ENCODE measurements at regions not wholly inside any gene's neighbourhood (a gene's known extent, or its start where the extent isn't known, plus 50 kb on each side); places are given as distances from the start of the nearest gene placed in this dataset.

GRCh38 chr12:76708296-76708695 lies 55.6 kb upstream of the ZDHHC17 start:
- 53 to 57% methylated on average over 2 of the region's 2 CpGs for WGBS, 2 donors
- Histone ChIP-seq H3K27ac (no peak overlapping the region), H3K4me1 (no peaks in the 10 kb centered on the region), H3K36me3 (replicated peaks in 1 of 2; ENCODE audit: insufficient read depth in 1 of 2, low read depth in 2 of 2) (no peaks in the 10 kb centered on the region), H3K4me3 (no peak overlapping the region), H3K27me3 (no peaks in the 10 kb centered on the region), H3K9me3 (no peaks in the 10 kb centered on the region)
- TF ChIP-seq POLR2A (IDR thresholded peaks at IDR 0.05): no peak
- no peak for TF ChIP-seq CTCF (IDR thresholded peaks at IDR 0.05)
- no peak for DNase-seq
- intact Hi-C loops (cut with DNase I): no loop called here
- ATAC-seq: no peak

GRCh38 chr12:76711241-76711640 lies 52.7 kb upstream of the ZDHHC17 start:
- no peaks in the 10 kb centered on the region for H3K4me1 ChIP-seq
- no peak overlapping the region for H3K27ac ChIP-seq
- intact Hi-C loops (cut with DNase I): no loop called here
- H3K27me3 ChIP-seq: no peaks in the 10 kb centered on the region
- no peaks in the 10 kb centered on the region for H3K9me3 ChIP-seq
- DNase-seq (no peak), ATAC-seq (no peak)
- no peaks in the 10 kb centered on the region for H3K36me3 ChIP-seq (replicated peaks in 1 of 2; ENCODE audit: insufficient read depth in 1 of 2, low read depth in 2 of 2)
- H3K4me3 ChIP-seq: no peak overlapping the region
- TF ChIP-seq POLR2A (IDR thresholded peaks at IDR 0.05) (no peak), CTCF (IDR thresholded peaks at IDR 0.05) (no peak)
- WGBS, 2 donors: 70 to 73% methylated on average over 3 of the region's 3 CpGs

GRCh38 chr12:76713130-76713529 lies 50.8 kb upstream of the ZDHHC17 start:
- no peaks in the 10 kb centered on the region for H3K36me3 ChIP-seq (replicated peaks in 1 of 2; ENCODE audit: insufficient read depth in 1 of 2, low read depth in 2 of 2)
- DNase-seq (no peak), ATAC-seq (no peak)
- no peaks in the 10 kb centered on the region for H3K4me1 ChIP-seq
- intact Hi-C loops (cut with DNase I): no loop called here
- TF ChIP-seq POLR2A (IDR thresholded peaks at IDR 0.05) (no peak), CTCF (IDR thresholded peaks at IDR 0.05) (no peak)
- WGBS, 2 donors: 54 to 68% methylated on average over 4 of the region's 4 CpGs
- H3K27ac ChIP-seq: no peak overlapping the region
- no peaks in the 10 kb centered on the region for H3K27me3 ChIP-seq
- no peaks in the 10 kb centered on the region for H3K9me3 ChIP-seq
- no peak overlapping the region for H3K4me3 ChIP-seq

GRCh38 chr12:76713986-76714385 lies 49.9 kb upstream of the ZDHHC17 start:
- ATAC-seq: no peak
- H3K9me3 ChIP-seq: no peaks in the 10 kb centered on the region
- intact Hi-C loops (cut with DNase I): no loop called here

More at GRCh38 chr12:76713986-76714385, 49.9 kb upstream of the ZDHHC17 start:
- DNase-seq: no peak
- Histone ChIP-seq H3K27ac (no peak overlapping the region), H3K4me1 (no peaks in the 10 kb centered on the region), H3K4me3 (no peak overlapping the region), H3K36me3 (replicated peaks in 1 of 2; ENCODE audit: insufficient read depth in 1 of 2, low read depth in 2 of 2) (no peaks in the 10 kb centered on the region), H3K27me3 (no peaks in the 10 kb centered on the region)
- no peak for TF ChIP-seq CTCF (IDR thresholded peaks at IDR 0.05)
- no peak for TF ChIP-seq POLR2A (IDR thresholded peaks at IDR 0.05)

Data from body of pancreas (tissue), 4 donors.